Lower leg skin (tissue), 3 donors: ENCODE measurements at regions not wholly inside any gene's neighbourhood (a gene's known extent, or its start where the extent isn't known, plus 50 kb on each side); places are given as distances from the start of the nearest gene placed in this dataset.

Experiments used
- POLR2A ChIP-seq, 2 donors: fragments of 450-650 bp; IDR thresholded peaks; one replicate each; pipeline ENCODE4 v1.6.1; 2016 to 2017; ENCODE audit warnings: antibody characterized with exemption in 2 of 2, mild to moderate bottlenecking in 1 of 2, moderate library complexity in 1 of 2
- TF ChIP-seq, protein P1 (sequence below), 3 donors: fragments of 450-650 bp; IDR thresholded peaks; one replicate each; pipeline ENCODE4 v1.5.1; 2016; ENCODE audit warnings: antibody characterized with exemption in 3 of 3, mild to moderate bottlenecking in 3 of 3, moderate library complexity in 2 of 3

- TF ChIP-seq, protein P1, sequence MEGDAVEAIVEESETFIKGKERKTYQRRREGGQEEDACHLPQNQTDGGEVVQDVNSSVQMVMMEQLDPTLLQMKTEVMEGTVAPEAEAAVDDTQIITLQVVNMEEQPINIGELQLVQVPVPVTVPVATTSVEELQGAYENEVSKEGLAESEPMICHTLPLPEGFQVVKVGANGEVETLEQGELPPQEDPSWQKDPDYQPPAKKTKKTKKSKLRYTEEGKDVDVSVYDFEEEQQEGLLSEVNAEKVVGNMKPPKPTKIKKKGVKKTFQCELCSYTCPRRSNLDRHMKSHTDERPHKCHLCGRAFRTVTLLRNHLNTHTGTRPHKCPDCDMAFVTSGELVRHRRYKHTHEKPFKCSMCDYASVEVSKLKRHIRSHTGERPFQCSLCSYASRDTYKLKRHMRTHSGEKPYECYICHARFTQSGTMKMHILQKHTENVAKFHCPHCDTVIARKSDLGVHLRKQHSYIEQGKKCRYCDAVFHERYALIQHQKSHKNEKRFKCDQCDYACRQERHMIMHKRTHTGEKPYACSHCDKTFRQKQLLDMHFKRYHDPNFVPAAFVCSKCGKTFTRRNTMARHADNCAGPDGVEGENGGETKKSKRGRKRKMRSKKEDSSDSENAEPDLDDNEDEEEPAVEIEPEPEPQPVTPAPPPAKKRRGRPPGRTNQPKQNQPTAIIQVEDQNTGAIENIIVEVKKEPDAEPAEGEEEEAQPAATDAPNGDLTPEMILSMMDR (IDR thresholded peaks at IDR 0.05) = no peak
- TF ChIP-seq POLR2A (IDR thresholded peaks at IDR 0.05) = no peak
Observed at GRCh38 chr10:56622335-56622973, 261.4 kb upstream of the ZWINT start.
